Activated B cell treated with CpG ODN at 0.5 μM for 24 hours (primary cell): ENCODE measurements at regions not wholly inside any gene's neighbourhood (a gene's known extent, or its start where the extent isn't known, plus 50 kb on each side); places are given as distances from the start of the nearest gene placed in this dataset.

Source experiments
- ATAC-seq: fragments of 200-7000 bp; cut with Tn5 transposase; one replicate; pipeline ENCODE4 v1.10.0; 2021; ENCODE audit warnings: low read depth, mild to moderate bottlenecking, moderate library complexity
- CTCF ChIA-PET: fragments of 350-600 bp; sonication (Branson Sonifier 250); formaldehyde crosslinking; loops from one replicate; lab custom pipeline; 2021; ENCODE audit warnings: antibody characterized with exemption; lab: Charles Lee
- POLR2A ChIA-PET: fragments of 350-600 bp; sonication (Branson Sonifier 250); formaldehyde crosslinking; loops from one replicate; lab custom pipeline; 2021; ENCODE audit warnings: antibody characterized with exemption; lab: Charles Lee
- DNase-seq: peaks from one replicate; pipeline ENCODE4 v3.0.0; 2022
- H3K27ac Mint-ChIP-seq: one replicate; pipeline ENCODE4 v1.8.0; 2020; ENCODE audit warnings: mixed read lengths
- H3K27me3 Mint-ChIP-seq: one replicate; pipeline ENCODE4 v1.8.0; 2021; ENCODE audit warnings: mixed read lengths
- H3K36me3 Mint-ChIP-seq: one replicate; pipeline ENCODE4 v1.8.0; 2021; ENCODE audit warnings: low read depth, mixed read lengths
- H3K4me1 Mint-ChIP-seq: one replicate; pipeline ENCODE4 v1.8.0; 2021; ENCODE audit warnings: mixed read lengths
- H3K4me3 Mint-ChIP-seq: one replicate; pipeline ENCODE4 v1.8.0; 2020; ENCODE audit warnings: mild to moderate bottlenecking, mixed read lengths
- H3K9me3 Mint-ChIP-seq: one replicate; pipeline ENCODE4 v1.8.0; 2020; ENCODE audit warnings: mixed read lengths
- intact Hi-C: fragments of 100-400 bp; cut with micrococcal nuclease; formaldehyde crosslinking; loops from one replicate; pipeline ENCODE4 v1.15.1; 2024
- TF ChIP-seq, protein P1 (sequence below): fragments of 200-600 bp; IDR thresholded peaks from one replicate; pipeline ENCODE4 v1.8.0; 2022; ENCODE audit warnings: antibody characterized with exemption, mild to moderate bottlenecking

DNA sequence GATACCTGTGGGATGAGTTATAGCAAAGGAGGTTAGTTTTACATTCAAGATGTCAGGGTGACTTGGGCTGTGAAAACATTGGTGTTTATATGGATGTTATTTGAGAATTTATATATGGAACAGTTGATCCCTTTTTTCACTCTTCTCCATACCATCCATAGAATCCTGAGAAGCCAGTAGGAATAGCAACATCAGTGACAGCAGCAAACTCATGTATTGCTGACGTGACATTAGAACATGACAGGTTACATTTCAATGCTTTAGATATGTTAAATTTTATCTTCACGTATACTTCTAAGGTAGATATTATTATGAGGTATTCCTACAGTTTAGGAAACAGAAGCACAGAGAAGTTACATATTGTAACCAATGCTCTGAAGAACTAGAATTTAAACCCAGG is 745.2 kb upstream of the GCFC2 start:
- POLR2A ChIA-PET: no interaction called here
- intact Hi-C loops: no loop called here
- no peaks in the 10 kb centered on the region for H3K36me3 Mint-ChIP-seq

DNA sequence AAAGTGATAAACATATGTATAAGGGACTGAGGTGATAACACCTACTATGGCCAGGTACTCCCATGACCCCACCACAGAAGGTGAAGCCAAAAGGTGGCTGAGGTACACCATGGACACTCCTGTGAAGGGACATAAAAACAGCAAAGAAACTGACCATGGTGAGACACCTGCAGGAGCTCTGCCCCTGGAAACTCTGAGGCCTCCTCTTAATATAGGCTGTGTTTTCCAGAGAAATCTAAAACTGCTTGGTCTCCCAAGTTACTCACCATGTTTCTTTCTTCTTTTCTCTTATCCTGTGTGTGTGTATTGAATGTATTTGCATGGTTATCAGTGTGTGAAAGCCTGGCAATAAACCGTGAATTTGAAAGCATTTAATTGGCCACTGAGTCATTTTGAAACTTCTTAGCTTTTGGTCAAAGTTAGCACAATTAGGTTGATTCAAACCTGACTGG is 739.3 kb upstream of the GCFC2 start:
- Mint-ChIP-seq H3K27ac (no peak overlapping the region), H3K9me3 (no peaks in the 10 kb centered on the region), H3K36me3 (no peaks in the 10 kb centered on the region), H3K27me3 (no peaks in the 10 kb centered on the region), H3K4me3 (no peak overlapping the region), H3K4me1 (no peaks in the 10 kb centered on the region)
- ATAC-seq (no peak), DNase-seq (no peak)
- TF ChIP-seq, protein P1, sequence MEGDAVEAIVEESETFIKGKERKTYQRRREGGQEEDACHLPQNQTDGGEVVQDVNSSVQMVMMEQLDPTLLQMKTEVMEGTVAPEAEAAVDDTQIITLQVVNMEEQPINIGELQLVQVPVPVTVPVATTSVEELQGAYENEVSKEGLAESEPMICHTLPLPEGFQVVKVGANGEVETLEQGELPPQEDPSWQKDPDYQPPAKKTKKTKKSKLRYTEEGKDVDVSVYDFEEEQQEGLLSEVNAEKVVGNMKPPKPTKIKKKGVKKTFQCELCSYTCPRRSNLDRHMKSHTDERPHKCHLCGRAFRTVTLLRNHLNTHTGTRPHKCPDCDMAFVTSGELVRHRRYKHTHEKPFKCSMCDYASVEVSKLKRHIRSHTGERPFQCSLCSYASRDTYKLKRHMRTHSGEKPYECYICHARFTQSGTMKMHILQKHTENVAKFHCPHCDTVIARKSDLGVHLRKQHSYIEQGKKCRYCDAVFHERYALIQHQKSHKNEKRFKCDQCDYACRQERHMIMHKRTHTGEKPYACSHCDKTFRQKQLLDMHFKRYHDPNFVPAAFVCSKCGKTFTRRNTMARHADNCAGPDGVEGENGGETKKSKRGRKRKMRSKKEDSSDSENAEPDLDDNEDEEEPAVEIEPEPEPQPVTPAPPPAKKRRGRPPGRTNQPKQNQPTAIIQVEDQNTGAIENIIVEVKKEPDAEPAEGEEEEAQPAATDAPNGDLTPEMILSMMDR: no peak
- ChIA-PET CTCF (no interaction called here), POLR2A (no interaction called here)
- intact Hi-C loops: no loop called here

More for the DNA sequence above, 745.2 kb upstream of the GCFC2 start:
- H3K4me3 Mint-ChIP-seq: no peak overlapping the region
- CTCF ChIA-PET: no interaction called here
- ATAC-seq (no peak), DNase-seq (no peak)
- H3K4me1 Mint-ChIP-seq: no peaks in the 10 kb centered on the region
- H3K9me3 Mint-ChIP-seq: peaks cover 3% of the 10 kb centered on the region
- H3K27me3 Mint-ChIP-seq: no peaks in the 10 kb centered on the region
- H3K27ac Mint-ChIP-seq: no peak overlapping the region
- TF ChIP-seq, protein P1: no peak

DNA sequence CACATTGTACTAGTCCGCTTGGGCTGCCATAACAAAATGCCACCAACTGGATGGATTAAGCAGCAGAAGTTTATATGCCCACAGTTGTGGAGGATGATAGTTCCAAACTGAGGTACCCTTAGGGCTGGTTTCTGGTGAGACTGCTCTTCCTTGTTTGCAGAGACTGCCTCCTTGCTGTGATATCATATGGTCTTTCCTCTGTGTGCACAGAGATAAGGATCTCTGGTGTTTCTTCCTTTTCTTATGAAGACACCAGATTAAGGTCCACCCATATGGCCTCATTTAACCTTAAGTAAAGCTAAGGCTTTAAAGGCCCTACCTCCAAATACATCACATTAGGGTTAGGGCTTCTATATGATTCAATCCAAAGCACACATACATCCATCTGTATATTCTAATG is 738.2 kb upstream of the GCFC2 start:
- ChIA-PET POLR2A (no interaction called here), CTCF (no interaction called here)
- Mint-ChIP-seq H3K4me1 (no peaks in the 10 kb centered on the region), H3K27ac (no peak overlapping the region), H3K9me3 (no peaks in the 10 kb centered on the region), H3K4me3 (no peak overlapping the region), H3K36me3 (no peaks in the 10 kb centered on the region), H3K27me3 (no peaks in the 10 kb centered on the region)
- DNase-seq: no peak
- intact Hi-C loops: no loop called here
- TF ChIP-seq, protein P1: no peak
- ATAC-seq: no peak

DNA sequence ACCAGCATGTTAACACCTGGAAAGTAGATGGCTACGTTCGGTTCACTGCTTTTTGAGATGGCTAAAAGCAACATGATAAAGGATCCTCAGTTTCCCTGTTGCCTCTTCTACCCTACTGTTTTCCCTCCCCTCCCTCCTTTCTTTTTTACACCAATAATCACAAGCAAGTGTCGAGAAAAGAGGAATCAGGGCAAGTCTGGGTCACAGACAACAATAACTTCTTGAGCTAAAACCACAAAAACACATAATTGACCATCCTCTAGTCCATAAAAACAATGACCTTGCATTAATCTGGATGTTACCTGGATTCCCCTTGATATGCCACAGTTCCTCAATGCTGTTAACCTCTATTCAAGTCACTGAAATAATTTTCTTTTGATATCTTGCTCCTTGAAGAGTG is 736.6 kb upstream of the GCFC2 start:
- H3K27me3 Mint-ChIP-seq: no peaks in the 10 kb centered on the region
- no peaks in the 10 kb centered on the region for H3K4me1 Mint-ChIP-seq
- H3K9me3 Mint-ChIP-seq: no peaks in the 10 kb centered on the region
- DNase-seq (no peak), ATAC-seq (no peak)
- POLR2A ChIA-PET: no interaction called here
- no peak overlapping the region for H3K27ac Mint-ChIP-seq
- CTCF ChIA-PET: no interaction called here
- TF ChIP-seq, protein P1: no peak
- no peaks in the 10 kb centered on the region for H3K36me3 Mint-ChIP-seq
- intact Hi-C loops: no loop called here
- no peak overlapping the region for H3K4me3 Mint-ChIP-seq

DNA sequence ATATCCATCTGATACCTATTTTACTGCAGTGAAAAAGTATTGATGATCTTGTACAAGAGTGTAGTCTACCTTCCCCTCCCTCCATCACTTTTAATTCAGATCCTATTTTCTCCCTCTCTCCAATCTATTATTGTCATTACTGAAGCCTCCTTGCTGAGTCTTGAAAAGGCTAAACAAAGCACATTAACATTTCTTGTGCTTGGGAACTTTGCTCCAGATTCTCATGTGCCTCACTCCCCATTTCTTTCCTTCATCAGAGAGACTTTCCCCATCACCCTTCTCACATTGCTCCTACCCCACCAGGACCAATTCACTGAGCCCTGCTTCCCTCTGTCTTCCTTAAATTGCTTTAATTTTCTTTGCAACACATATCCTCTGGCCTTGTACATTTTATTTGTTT is 736.2 kb upstream of the GCFC2 start:
- TF ChIP-seq, protein P1: no peak
- Mint-ChIP-seq H3K4me3 (no peak overlapping the region), H3K36me3 (no peaks in the 10 kb centered on the region), H3K27ac (no peak overlapping the region), H3K9me3 (no peaks in the 10 kb centered on the region), H3K27me3 (no peaks in the 10 kb centered on the region), H3K4me1 (no peaks in the 10 kb centered on the region)
- intact Hi-C loops: no loop called here
- no peak for ATAC-seq
- CTCF ChIA-PET: no interaction called here
- DNase-seq: no peak
- POLR2A ChIA-PET: no interaction called here
